Brain microvascular endothelial cell (primary cell): ENCODE measurements at regions not wholly inside any gene's neighbourhood (a gene's known extent, or its start where the extent isn't known, plus 50 kb on each side); places are given as distances from the start of the nearest gene placed in this dataset.

Source experiments
- DNase-seq: peaks from one replicate; pipeline ENCODE4 v3.0.0-alpha.2; 2020
- H3K27ac ChIP-seq: fragments of 250-450 bp; sonication (Bioruptor Pico); 2 replicates; pipeline ENCODE4 v1.5.1; 2020; ENCODE audit warnings: mild to moderate bottlenecking, moderate library complexity
- H3K27me3 ChIP-seq: fragments of 250-450 bp; sonication (Bioruptor Pico); replicated peaks from 2 replicates; pipeline ENCODE4 v1.5.1; 2020; ENCODE audit warnings: mild to moderate bottlenecking
- H3K36me3 ChIP-seq: fragments of 250-450 bp; sonication (Bioruptor Pico); replicated peaks from 2 replicates; pipeline ENCODE4 v1.5.1; 2020; ENCODE audit warnings: mild to moderate bottlenecking
- H3K4me3 ChIP-seq: 2 replicates; pipeline ENCODE4 v1.5.1; 2011; ENCODE audit warnings: low read depth, mild to moderate bottlenecking, control low read depth, low read length, moderate library complexity
- CTCF ChIP-seq: IDR thresholded peaks from 2 replicates; pipeline ENCODE4 v1.5.1; 2011; ENCODE audit warnings: low read depth, mild to moderate bottlenecking, moderate library complexity, low read length, control low read depth, inconsistent platforms; ENCODE audit errors: missing control alignments
- in situ Hi-C: cut with HindIII; loops from 2 replicates; pipeline ENCODE4 v1.10.0; 2017; ENCODE audit warnings: low sequenced_read_pairs, low pct_ligation_motif_present

DNA sequence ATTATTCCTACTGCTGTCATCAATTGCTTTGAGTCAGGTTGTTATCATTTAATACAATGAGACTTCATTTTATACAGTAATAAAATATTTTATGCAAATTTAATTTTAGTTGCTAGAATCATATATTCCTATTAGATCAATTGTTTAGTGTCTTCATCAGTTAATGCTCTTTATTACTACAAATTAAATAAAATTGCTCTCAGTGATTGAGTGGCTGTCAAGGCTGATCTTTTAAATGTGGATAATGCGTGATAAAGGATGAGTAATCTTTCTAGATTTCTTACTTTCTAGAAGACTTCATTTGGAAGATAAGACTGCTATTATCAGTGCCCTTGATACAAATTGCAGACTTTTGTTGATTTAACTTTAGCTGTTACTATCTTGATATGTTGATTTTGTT, 59.6 kb upstream of the CDH2 start:
- no peaks in the 10 kb centered on the region for H3K36me3 ChIP-seq
- in situ Hi-C loops = no loop called here
- H3K27ac ChIP-seq = no peak overlapping the region
- no peaks in the 10 kb centered on the region for H3K27me3 ChIP-seq
- DNase-seq = no peak
- TF ChIP-seq CTCF = no peak
- no peak overlapping the region for H3K4me3 ChIP-seq
